ENCODE measurements at regions not wholly inside any gene's neighbourhood (a gene's known extent, or its start where the extent isn't known, plus 50 kb on each side); places are given as distances from the start of the nearest gene placed in this dataset.
"Not testable (repeated sequence)": the region's sequence is repeated elsewhere in the genome, so short reads cannot be mapped to it uniquely, and the experiment has no call there.

DNA sequence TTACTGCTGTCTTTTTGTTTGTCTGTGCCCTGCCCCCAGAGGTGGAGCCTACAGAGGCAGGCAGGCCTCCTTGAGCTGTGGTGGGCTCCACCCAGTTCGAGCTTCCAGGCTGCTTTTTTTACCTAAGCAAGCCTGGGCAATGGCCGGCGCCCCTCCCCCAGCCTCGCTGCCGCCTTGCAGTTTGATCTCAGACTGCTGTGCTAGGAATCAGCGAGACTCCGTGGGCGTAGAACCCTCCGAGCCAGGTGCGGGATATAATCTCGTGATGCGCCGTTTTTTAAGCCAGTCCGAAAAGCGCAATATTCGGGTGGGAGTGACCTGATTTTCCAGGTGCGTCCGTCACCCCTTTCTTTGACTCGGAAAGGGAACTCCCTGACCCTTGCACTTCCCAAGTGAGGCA, 336.4 kb upstream of the CTSO start:
- TF ChIP-seq POLR2A (IDR thresholded peaks at IDR 0.05; ENCODE audit: low read length); GATA1 (IDR thresholded peaks at IDR 0.05; ENCODE audit: low read depth, low read length): not testable (repeated sequence)
